ENCODE measurements at regions not wholly inside any gene's neighbourhood (a gene's known extent, or its start where the extent isn't known, plus 50 kb on each side); places are given as distances from the start of the nearest gene placed in this dataset.
"Not testable (repeated sequence)": the region's sequence is repeated elsewhere in the genome, so short reads cannot be mapped to it uniquely, and the experiment has no call there.

DNA sequence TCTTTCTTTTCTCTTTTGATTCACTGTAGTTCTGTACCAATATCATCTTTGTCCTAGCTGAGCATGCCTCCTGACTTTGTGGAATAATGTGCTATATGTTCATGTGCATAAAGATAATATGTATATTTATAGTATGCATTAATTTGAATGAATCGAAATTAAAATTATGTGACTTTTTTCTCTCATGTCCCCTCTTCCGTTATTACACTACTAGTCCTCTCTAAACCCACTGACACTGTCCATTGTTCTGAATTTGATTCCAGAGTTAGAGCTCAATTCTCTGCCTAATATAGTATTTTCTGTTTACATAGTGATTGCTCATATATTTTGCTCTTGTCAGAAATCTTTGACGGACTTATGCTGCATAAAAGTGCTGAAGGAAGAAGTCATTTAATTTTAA lies 53.9 kb upstream of the BDP1 start:
- TF ChIP-seq, protein P1, sequence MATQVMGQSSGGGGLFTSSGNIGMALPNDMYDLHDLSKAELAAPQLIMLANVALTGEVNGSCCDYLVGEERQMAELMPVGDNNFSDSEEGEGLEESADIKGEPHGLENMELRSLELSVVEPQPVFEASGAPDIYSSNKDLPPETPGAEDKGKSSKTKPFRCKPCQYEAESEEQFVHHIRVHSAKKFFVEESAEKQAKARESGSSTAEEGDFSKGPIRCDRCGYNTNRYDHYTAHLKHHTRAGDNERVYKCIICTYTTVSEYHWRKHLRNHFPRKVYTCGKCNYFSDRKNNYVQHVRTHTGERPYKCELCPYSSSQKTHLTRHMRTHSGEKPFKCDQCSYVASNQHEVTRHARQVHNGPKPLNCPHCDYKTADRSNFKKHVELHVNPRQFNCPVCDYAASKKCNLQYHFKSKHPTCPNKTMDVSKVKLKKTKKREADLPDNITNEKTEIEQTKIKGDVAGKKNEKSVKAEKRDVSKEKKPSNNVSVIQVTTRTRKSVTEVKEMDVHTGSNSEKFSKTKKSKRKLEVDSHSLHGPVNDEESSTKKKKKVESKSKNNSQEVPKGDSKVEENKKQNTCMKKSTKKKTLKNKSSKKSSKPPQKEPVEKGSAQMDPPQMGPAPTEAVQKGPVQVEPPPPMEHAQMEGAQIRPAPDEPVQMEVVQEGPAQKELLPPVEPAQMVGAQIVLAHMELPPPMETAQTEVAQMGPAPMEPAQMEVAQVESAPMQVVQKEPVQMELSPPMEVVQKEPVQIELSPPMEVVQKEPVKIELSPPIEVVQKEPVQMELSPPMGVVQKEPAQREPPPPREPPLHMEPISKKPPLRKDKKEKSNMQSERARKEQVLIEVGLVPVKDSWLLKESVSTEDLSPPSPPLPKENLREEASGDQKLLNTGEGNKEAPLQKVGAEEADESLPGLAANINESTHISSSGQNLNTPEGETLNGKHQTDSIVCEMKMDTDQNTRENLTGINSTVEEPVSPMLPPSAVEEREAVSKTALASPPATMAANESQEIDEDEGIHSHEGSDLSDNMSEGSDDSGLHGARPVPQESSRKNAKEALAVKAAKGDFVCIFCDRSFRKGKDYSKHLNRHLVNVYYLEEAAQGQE (IDR thresholded peaks at IDR 0.05), result peak; percentile 56; the same call in 1 of the 2 replicates
- H3K4me2 ChIP-seq; ATAC-seq; DNase-seq (ENCODE audit: low read depth in 1 of 2, low spot score in 1 of 2); H3K9me3 ChIP-seq; FAIRE-seq; H3K27ac ChIP-seq; POLR2A ChIA-PET; H3K4me3 ChIP-seq; CTCF ChIA-PET; H3K4me1 ChIP-seq: not testable (repeated sequence)
- 32% methylated on average over 3 of the region's 3 CpGs for WGBS (ENCODE audit: missing lambda C conversion rate)

DNA sequence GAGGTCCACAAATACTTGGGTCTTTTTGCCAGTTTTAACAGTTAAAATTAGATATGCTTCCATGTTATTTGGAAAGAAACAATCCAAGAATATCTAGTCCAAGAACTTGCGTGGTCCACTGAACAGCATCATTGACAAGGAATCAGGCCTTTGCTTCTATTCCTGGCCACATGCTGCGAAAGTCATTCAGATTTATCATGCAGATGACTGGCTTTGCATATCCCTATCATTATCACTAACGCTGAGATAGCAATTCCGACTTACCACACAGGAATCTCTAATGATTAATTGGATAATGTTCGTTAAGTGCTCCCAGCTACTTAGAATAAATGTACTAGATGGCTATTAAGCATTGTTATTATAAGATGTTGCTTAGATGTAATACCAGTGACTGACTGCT lies 51.0 kb upstream of the BDP1 start:
- H3K4me3 ChIP-seq; H3K4me2 ChIP-seq; DNase-seq (ENCODE audit: low read depth in 1 of 2, low spot score in 1 of 2); CTCF ChIA-PET; H3K27ac ChIP-seq; ATAC-seq; FAIRE-seq; POLR2A ChIA-PET; H3K4me1 ChIP-seq; H3K9me3 ChIP-seq: not testable (repeated sequence)
- 22% methylated on average over 5 of the region's 5 CpGs for WGBS (ENCODE audit: missing lambda C conversion rate)

DNA sequence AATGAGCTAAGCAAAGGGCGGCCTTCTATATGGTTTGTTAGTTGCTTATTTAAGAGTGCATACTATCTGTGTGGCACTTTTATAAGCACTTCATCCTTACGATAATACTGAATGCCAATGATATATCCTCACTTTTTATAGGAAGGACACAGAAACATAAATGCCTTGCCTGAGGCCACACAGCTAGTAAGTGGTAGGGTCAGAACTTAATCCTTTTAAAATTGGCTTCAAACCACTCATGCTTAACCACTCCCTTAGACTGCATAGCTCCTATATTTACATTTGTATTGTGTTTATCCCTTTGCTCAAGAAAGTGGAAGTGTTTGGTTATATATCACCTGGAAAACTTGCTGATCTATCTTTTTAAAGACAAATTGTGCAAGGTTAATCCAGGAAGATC lies 50.5 kb upstream of the BDP1 start:
- H3K4me1 ChIP-seq; H3K9me3 ChIP-seq; H3K4me2 ChIP-seq; DNase-seq (ENCODE audit: low read depth in 1 of 2, low spot score in 1 of 2); POLR2A ChIA-PET; H3K4me3 ChIP-seq; ATAC-seq; H3K27ac ChIP-seq; CTCF ChIA-PET: not testable (repeated sequence)
- WGBS (ENCODE audit: missing lambda C conversion rate), result 87% methylated on average over 2 of the region's 2 CpGs
- peak; percentile 51 for FAIRE-seq

Measured in A549 (cell line).